Endothelial cell of umbilical vein (primary cell): ENCODE measurements at regions not wholly inside any gene's neighbourhood (a gene's known extent, or its start where the extent isn't known, plus 50 kb on each side); places are given as distances from the start of the nearest gene placed in this dataset.
"Not testable (repeated sequence)": the region's sequence is repeated elsewhere in the genome, so short reads cannot be mapped to it uniquely, and the experiment has no call there.

Source experiments
- BruUV-seq: library from RNA; stranded (reverse); fragments of 400-500 nt; replicated peaks from 2 replicates; lab custom pipeline; 2021; lab: Mats Ljungman, UMichigan
- CTCF ChIA-PET: fragments of 300-600, 350-600 bp; sonication (Branson Sonifier 250); formaldehyde crosslinking; loops from one replicate; lab custom pipeline; 2021; ENCODE audit warnings: antibody characterized with exemption, inconsistent platforms; lab: Charles Lee
- POLR2A ChIA-PET: fragments of 300-600, 350-600 bp; sonication (Branson Sonifier 250); formaldehyde crosslinking; loops from one replicate; lab custom pipeline; 2021; ENCODE audit warnings: antibody characterized with exemption, inconsistent platforms; lab: Charles Lee
- DNase-seq: peaks from one replicate; pipeline ENCODE4 v3.0.0-alpha.2; 2011; ENCODE audit warnings: low read depth, low spot score
- FAIRE-seq: peaks from 2 replicates; lab custom pipeline; 2011; peaks lifted over from hg19 to GRCh38; lab: Jason Lieb, UNC
- H2AFZ ChIP-seq: 2 replicates; pipeline ENCODE4 v1.6.0; 2012; ENCODE audit warnings: low read depth, low read length, control low read depth, inconsistent platforms
- H3K27ac ChIP-seq: 2 replicates; pipeline ENCODE4 v1.5.1; 2011; ENCODE audit warnings: low read depth, mild to moderate bottlenecking, control low read depth, low read length, moderate library complexity; ENCODE audit not compliant: insufficient read depth
- H3K27me3 ChIP-seq, 2 experiments: 2 replicates each; pipeline versions ENCODE4 v1.6.0 to v1.6.1; 2011; ENCODE audit warnings: low read length in 2 of 2, mixed read lengths in 1 of 2; ENCODE audit not compliant: control insufficient read depth in 2 of 2, insufficient read depth in 2 of 2
- H3K36me3 ChIP-seq, 2 experiments: 2 replicates in 1 of 2; 3 replicates in 1 of 2; pipeline ENCODE4 v1.5.1; 2011; ENCODE audit warnings: low read length in 2 of 2, mild to moderate bottlenecking in 1 of 2, moderate library complexity in 1 of 2; ENCODE audit not compliant: control insufficient read depth in 2 of 2, insufficient read depth in 2 of 2; ENCODE audit errors: extremely low read depth in 1 of 2
- H3K4me1 ChIP-seq: 3 replicates; pipeline ENCODE4 v1.5.1; 2011; ENCODE audit warnings: mild to moderate bottlenecking, low read length; ENCODE audit not compliant: control insufficient read depth, insufficient read depth; ENCODE audit errors: extremely low read depth
- H3K4me2 ChIP-seq: 2 replicates; pipeline ENCODE4 v1.6.1; 2011; ENCODE audit warnings: low read length, control low read depth, mixed read lengths; ENCODE audit not compliant: insufficient read depth
- H3K4me3 ChIP-seq, 3 experiments: fragments of 200-600 bp in 1 of 3; sonication (generic), shearing (Covaris generic) in 1 of 3; replicated peaks in 1 of 3; 2 replicates each; pipeline ENCODE4 v1.5.1; 2011 to 2016; ENCODE audit warnings: control low read depth in 3 of 3, low read length in 3 of 3, mild to moderate bottlenecking in 2 of 3, inconsistent platforms in 1 of 3, low read depth in 1 of 3, moderate library complexity in 1 of 3; ENCODE audit not compliant: insufficient read depth in 1 of 3
- H3K79me2 ChIP-seq: 2 replicates; pipeline ENCODE4 v1.6.0; 2012; ENCODE audit warnings: low read length, inconsistent platforms; ENCODE audit not compliant: control insufficient read depth, insufficient read depth
- H3K9ac ChIP-seq: replicated peaks from 2 replicates; pipeline ENCODE3; 2011; ENCODE audit warnings: low read length, control low read depth; ENCODE audit not compliant: insufficient read depth; ENCODE audit errors: extremely low read depth
- H3K9me1 ChIP-seq: replicated peaks from 3 replicates; pipeline ENCODE4 v1.6.0; 2011; ENCODE audit warnings: mild to moderate bottlenecking, low read length; ENCODE audit not compliant: control insufficient read depth, insufficient read depth; ENCODE audit errors: extremely low read depth
- H3K9me3 ChIP-seq: replicated peaks from 2 replicates; pipeline ENCODE4 v1.5.1; 2012; ENCODE audit warnings: low read length, inconsistent platforms; ENCODE audit not compliant: control insufficient read depth, insufficient read depth
- H4K20me1 ChIP-seq: replicated peaks from 2 replicates; pipeline ENCODE3; 2011; ENCODE audit warnings: mild to moderate bottlenecking, low read length; ENCODE audit not compliant: control insufficient read depth, insufficient read depth; ENCODE audit errors: extremely low read depth
- dilution Hi-C: fragments of 300-500 bp; cut with MboI; formaldehyde crosslinking; loops from one replicate; pipeline ENCODE4 v1.15.0; 2019; ENCODE audit warnings: low sequenced_read_pairs; ENCODE audit not compliant: extremely low pct_ligation_motif_present
- intact Hi-C: fragments of 100-400 bp; cut with micrococcal nuclease; formaldehyde crosslinking; loops from one replicate; pipeline ENCODE4 v1.10.0; 2022

DNA sequence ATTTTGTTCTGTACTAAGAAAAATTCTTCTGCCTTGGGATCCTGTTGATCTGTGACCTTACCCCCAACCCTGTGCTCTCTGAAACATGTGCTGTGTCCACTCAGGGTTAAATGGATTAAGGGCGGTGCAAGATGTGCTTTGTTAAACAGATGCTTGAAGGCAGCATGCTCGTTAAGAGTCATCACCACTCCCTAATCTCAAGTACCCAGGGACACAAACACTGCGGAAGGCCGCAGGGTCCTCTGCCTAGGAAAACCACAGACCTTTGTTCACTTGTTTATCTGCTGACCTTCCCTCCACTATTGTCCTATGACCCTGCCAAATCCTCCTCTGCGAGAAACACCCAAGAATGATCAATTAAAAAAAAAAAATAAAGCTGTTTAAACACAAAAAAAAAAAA, 59.1 kb downstream of the ANXA2R start:
- H3K36me3 ChIP-seq, POLR2A ChIA-PET, DNase-seq, H3K27me3 ChIP-seq, BruUV-seq, H3K4me3 ChIP-seq, H2AFZ ChIP-seq, dilution Hi-C loops, CTCF ChIA-PET, H3K9me1 ChIP-seq, H3K9me3 ChIP-seq, FAIRE-seq, H3K9ac ChIP-seq, H4K20me1 ChIP-seq, H3K27ac ChIP-seq, H3K4me2 ChIP-seq: not testable (repeated sequence)
- intact Hi-C loops = loop anchor here (10.0 kb wide), 1 partner anchor 1186 kb away; no protein-coding TSS in a partner anchor
- Histone ChIP-seq H3K4me1 (peaks cover 36% of the 10 kb centered on the region), H3K79me2 (peaks cover 20% of the 10 kb centered on the region)

GRCh38 chr5:42980391-42980790, 59.7 kb downstream of the ANXA2R start:
- H3K9ac ChIP-seq, dilution Hi-C loops, DNase-seq, CTCF ChIA-PET, POLR2A ChIA-PET, H4K20me1 ChIP-seq, H3K27ac ChIP-seq, H3K9me1 ChIP-seq, H3K4me2 ChIP-seq, H3K4me3 ChIP-seq, H3K27me3 ChIP-seq, H2AFZ ChIP-seq, H3K36me3 ChIP-seq, FAIRE-seq, BruUV-seq, H3K9me3 ChIP-seq: not testable (repeated sequence)
- peaks cover 30% of the 10 kb centered on the region for H3K4me1 ChIP-seq
- intact Hi-C loops = loop anchor here (10.0 kb wide), 1 partner anchor 1186 kb away; no protein-coding TSS in a partner anchor
- peaks cover 17% of the 10 kb centered on the region for H3K79me2 ChIP-seq

- H3K4me2 ChIP-seq, CTCF ChIA-PET, POLR2A ChIA-PET, FAIRE-seq, H3K9me1 ChIP-seq, DNase-seq, intact Hi-C loops, H3K9me3 ChIP-seq, BruUV-seq, H3K27me3 ChIP-seq, H3K36me3 ChIP-seq, H3K9ac ChIP-seq, H3K27ac ChIP-seq, H3K4me3 ChIP-seq, H4K20me1 ChIP-seq, dilution Hi-C loops, H2AFZ ChIP-seq: not testable (repeated sequence)
- Histone ChIP-seq H3K4me1 (peaks cover 19% of the 10 kb centered on the region), H3K79me2 (peaks cover 11% of the 10 kb centered on the region)
Measured at GRCh38 chr5:42979242-42979641, 60.9 kb downstream of the ANXA2R start.
